Stomach (tissue), 8 donors: ENCODE measurements at regions not wholly inside any gene's neighbourhood (a gene's known extent, or its start where the extent isn't known, plus 50 kb on each side); places are given as distances from the start of the nearest gene placed in this dataset.

Experiments used
- DNase-seq, 2 donors: peaks; one replicate each; pipeline versions ENCODE4 v3.0.0 to v3.0.0-alpha.2; 2013 to 2019
- H3K27ac ChIP-seq, 5 donors: fragments of 200-600 bp in 4 of 5; sonication (generic) in 4 of 5; one replicate each; pipeline ENCODE4 v1.5.1; 2013 to 2019; ENCODE audit warnings: mild to moderate bottlenecking in 1 of 5, moderate library complexity in 1 of 5
- H3K27me3 ChIP-seq, 3 donors: fragments of 200-600 bp; sonication (generic); one replicate each; pipeline ENCODE4 v1.5.1; 2017 to 2019; ENCODE audit warnings: mixed run types in 1 of 3
- H3K36me3 ChIP-seq, 4 donors: fragments of 200-600 bp; sonication (generic); 1 replicate in 3 of 4; 2 replicates in 1 of 4; pipeline ENCODE4 v1.5.1; 2016 to 2019
- H3K4me1 ChIP-seq, 4 donors: fragments of 200-600 bp; sonication (generic); one replicate each; pipeline ENCODE4 v1.5.1; 2016 to 2019
- H3K4me3 ChIP-seq, 4 donors: fragments of 200-600 bp; sonication (generic) in 3 of 4; one replicate each; pipeline ENCODE4 v1.5.1; 2016 to 2019; ENCODE audit warnings: mild to moderate bottlenecking in 1 of 4
- H3K9me3 ChIP-seq, 4 donors: fragments of 200-600 bp; sonication (generic); one replicate each; pipeline ENCODE4 v1.5.1; 2016 to 2019
- EP300 ChIP-seq: sonication (generic); formaldehyde crosslinking; IDR thresholded peaks from one replicate; pipeline ENCODE4 v1.6.1; 2017; ENCODE audit warnings: antibody characterized with exemption
- POLR2A ChIP-seq, 4 donors: fragments of 450-650 bp; IDR thresholded peaks; one replicate each; pipeline ENCODE4 v1.6.1; 2016; ENCODE audit warnings: antibody characterized with exemption in 4 of 4, control low read depth in 2 of 4, mild to moderate bottlenecking in 1 of 4, moderate library complexity in 1 of 4
- POLR2AphosphoS5 ChIP-seq, 3 donors: sonication (generic); formaldehyde crosslinking; IDR thresholded peaks; one replicate each; pipeline ENCODE4 v1.6.1; 2016; ENCODE audit warnings: antibody characterized with exemption in 3 of 3
- WGBS, 5 donors: extraction: QIAGEN DNeasy Blood & Tissue Kit in 3 of 5; methylation state at CpG; one replicate each; pipeline versions ENCODE4 v1.1.5 to v1.1.7; 2013 to 2018; 5-methylcytosine and 5-hydroxymethylcytosine counted together
- intact Hi-C: fragments of 100-400 bp; cut with DNase I; formaldehyde crosslinking; loops from one replicate; pipeline ENCODE4 v1.15.1; 2023; ENCODE audit warnings: low total_unique reads
- small RNA-seq, 4 donors: library from RNA; depleted of rRNA; stranded (forward); fragments of <200 nt; gene quantifications; one replicate each; pipeline ENCODE3, GENCODE V24; 2016
- TF ChIP-seq, protein P1 (sequence below), 7 experiments: fragments of 450-650 bp in 4 of 7; fragments of 200-600 bp in 3 of 7; sonication (generic) in 3 of 7; IDR thresholded peaks; one replicate each; pipeline ENCODE4 v1.5.1; 2016 to 2019; ENCODE audit warnings: antibody characterized with exemption in 7 of 7, control low read depth in 2 of 7, mild to moderate bottlenecking in 1 of 7
- donor health status: healthy with polysubstance abuse.
- donor health status: Bipolar disorder and iron deficiency.
- donor health status: healthy.

DNA sequence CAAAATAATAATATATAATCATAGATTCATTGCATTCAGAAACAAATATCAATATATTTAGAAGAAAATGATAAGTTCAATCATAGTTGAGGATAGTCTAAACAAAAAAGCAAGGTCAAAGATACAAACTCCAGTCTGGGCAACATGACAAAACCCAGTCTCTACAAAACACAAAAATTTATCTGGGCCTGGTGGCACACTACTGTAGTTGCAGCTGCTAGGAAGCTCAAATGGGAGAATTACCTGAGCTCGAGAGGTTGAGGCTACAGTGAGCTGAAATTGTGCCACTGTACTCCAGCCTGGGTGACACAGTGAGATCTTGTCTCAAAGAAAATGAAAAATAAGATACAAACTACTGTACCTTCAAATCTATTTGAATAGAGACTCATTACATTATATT is 52.7 kb upstream of the ANXA10 start:
- H3K27ac ChIP-seq, result no peak overlapping the region
- no peaks in the 10 kb centered on the region for H3K9me3 ChIP-seq
- peaks cover 0 to 4% (median 0%) of the 10 kb centered on the region in 4 donors for H3K4me1 ChIP-seq
- no peaks in the 10 kb centered on the region for H3K36me3 ChIP-seq
- 44 to 80% (median 61%) methylated on average over 1 of the region's 1 CpG for whole genome bisulfite sequencing, 5 donors
- no peak overlapping the region for H3K4me3 ChIP-seq
- no peaks in the 10 kb centered on the region for H3K27me3 ChIP-seq
- intact Hi-C loops, result no loop called here
- TF ChIP-seq EP300, result no peak
- TF ChIP-seq POLR2AphosphoS5 (IDR thresholded peaks at IDR 0.05), result no peak
- TF ChIP-seq, protein P1, sequence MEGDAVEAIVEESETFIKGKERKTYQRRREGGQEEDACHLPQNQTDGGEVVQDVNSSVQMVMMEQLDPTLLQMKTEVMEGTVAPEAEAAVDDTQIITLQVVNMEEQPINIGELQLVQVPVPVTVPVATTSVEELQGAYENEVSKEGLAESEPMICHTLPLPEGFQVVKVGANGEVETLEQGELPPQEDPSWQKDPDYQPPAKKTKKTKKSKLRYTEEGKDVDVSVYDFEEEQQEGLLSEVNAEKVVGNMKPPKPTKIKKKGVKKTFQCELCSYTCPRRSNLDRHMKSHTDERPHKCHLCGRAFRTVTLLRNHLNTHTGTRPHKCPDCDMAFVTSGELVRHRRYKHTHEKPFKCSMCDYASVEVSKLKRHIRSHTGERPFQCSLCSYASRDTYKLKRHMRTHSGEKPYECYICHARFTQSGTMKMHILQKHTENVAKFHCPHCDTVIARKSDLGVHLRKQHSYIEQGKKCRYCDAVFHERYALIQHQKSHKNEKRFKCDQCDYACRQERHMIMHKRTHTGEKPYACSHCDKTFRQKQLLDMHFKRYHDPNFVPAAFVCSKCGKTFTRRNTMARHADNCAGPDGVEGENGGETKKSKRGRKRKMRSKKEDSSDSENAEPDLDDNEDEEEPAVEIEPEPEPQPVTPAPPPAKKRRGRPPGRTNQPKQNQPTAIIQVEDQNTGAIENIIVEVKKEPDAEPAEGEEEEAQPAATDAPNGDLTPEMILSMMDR (IDR thresholded peaks at IDR 0.05), result no peak
- no peak for TF ChIP-seq POLR2A (IDR thresholded peaks at IDR 0.05)
- DNase-seq, result no peak

Small RNA genes in the stretch of these regions (small RNA-seq; reads per million reads assigned to genes)
- 0 to 0.31 (median 0) reads per million in 4 donors for gene RN7SL776P
